WI38 (cell line): ENCODE measurements at regions not wholly inside any gene's neighbourhood (a gene's known extent, or its start where the extent isn't known, plus 50 kb on each side); places are given as distances from the start of the nearest gene placed in this dataset.

Experiments used
- H3K4me3 ChIP-seq: 2 replicates; pipeline ENCODE4 v1.5.1; 2011; ENCODE audit warnings: low read depth, mild to moderate bottlenecking, control low read depth, low read length
- CTCF ChIP-seq: IDR thresholded peaks from 2 replicates; pipeline ENCODE4 v1.5.1; 2012; ENCODE audit warnings: low read depth, mild to moderate bottlenecking, control low read depth, low read length

- no peak overlapping the region for H3K4me3 ChIP-seq
- no peak for TF ChIP-seq CTCF
These were observed 101.2 kb upstream of the MGMT start for GRCh38 chr10:129365767-129366402.

- no peak for TF ChIP-seq CTCF
- no peak overlapping the region for H3K4me3 ChIP-seq
These were observed 100.6 kb upstream of the MGMT start for GRCh38 chr10:129366450-129366849.

GRCh38 chr10:129369566-129369965 is 97.5 kb upstream of the MGMT start:
- no peak for TF ChIP-seq CTCF
- H3K4me3 ChIP-seq: no peak overlapping the region

GRCh38 chr10:129371541-129371940 is 95.5 kb upstream of the MGMT start:
- H3K4me3 ChIP-seq: no peak overlapping the region
- no peak for TF ChIP-seq CTCF

DNA sequence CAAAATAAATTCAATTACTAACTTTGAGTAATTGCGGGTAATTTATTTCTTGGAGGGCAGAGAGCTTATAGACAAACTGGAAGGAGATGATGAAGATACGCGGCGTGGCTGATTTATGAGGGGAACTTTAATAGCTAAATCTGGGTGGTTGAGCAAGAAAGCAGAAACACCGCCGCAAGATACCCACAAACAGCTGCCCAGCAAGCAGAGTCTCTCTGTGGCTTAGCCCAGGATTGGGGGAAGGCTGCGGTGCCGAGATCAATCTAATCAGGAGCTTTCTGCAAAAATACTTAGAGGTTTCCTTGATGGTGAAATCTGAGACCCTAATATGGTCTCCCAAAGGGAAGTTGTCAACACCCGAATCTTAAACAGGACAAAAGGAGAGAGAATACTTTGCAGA is 94.9 kb upstream of the MGMT start:
- no peak for TF ChIP-seq CTCF
- no peak overlapping the region for H3K4me3 ChIP-seq

DNA sequence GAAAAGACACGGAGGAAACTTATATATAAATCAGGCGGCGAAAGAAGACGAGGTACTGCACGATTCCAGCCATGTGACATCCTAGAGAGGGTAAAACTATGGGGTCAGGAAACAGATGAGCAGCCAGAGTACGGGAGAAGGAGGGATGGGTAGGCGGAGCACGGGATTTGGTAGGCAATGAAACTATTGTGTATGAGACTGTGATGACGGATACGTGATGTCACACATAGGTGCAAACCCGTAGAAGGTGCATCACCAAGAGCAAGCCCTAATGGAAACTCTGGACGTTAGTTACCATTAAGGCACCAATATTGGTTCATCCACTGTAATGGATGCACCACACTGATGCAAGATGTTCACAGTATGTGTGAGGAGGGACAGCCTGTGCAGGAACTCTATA is 93.8 kb upstream of the MGMT start:
- TF ChIP-seq CTCF: no peak

GRCh38 chr10:129373718-129374117 is 93.3 kb upstream of the MGMT start:
- no peak overlapping the region for H3K4me3 ChIP-seq
- no peak for TF ChIP-seq CTCF

More for the DNA sequence above, 93.8 kb upstream of the MGMT start:
- H3K4me3 ChIP-seq: no peak overlapping the region
